Chondrocyte (in vitro differentiated cells): ENCODE measurements at regions not wholly inside any gene's neighbourhood (a gene's known extent, or its start where the extent isn't known, plus 50 kb on each side); places are given as distances from the start of the nearest gene placed in this dataset.
"Not testable (repeated sequence)": the region's sequence is repeated elsewhere in the genome, so short reads cannot be mapped to it uniquely, and the experiment has no call there.

Experiments
- DNase-seq: peaks from one replicate; pipeline ENCODE4 v3.0.0; 2021; ENCODE audit warnings: mixed read lengths, low spot score
- H3K27ac Mint-ChIP-seq: one replicate; pipeline ENCODE4 v1.8.0; 2021; ENCODE audit warnings: mild to moderate bottlenecking, moderate library complexity, mixed read lengths; ENCODE audit not compliant: unreplicated experiment
- H3K27me3 Mint-ChIP-seq: 2 replicates; pipeline ENCODE4 v1.8.0; 2021; ENCODE audit warnings: low read depth, mixed read lengths
- H3K36me3 Mint-ChIP-seq: 2 replicates; pipeline ENCODE4 v1.8.0; 2021; ENCODE audit warnings: low read depth, mixed read lengths
- H3K4me1 Mint-ChIP-seq: 2 replicates; pipeline ENCODE4 v1.8.0; 2021; ENCODE audit warnings: low read depth, mild to moderate bottlenecking, mixed read lengths
- H3K4me3 Mint-ChIP-seq: one replicate; pipeline ENCODE4 v1.8.0; 2021; ENCODE audit warnings: mild to moderate bottlenecking, moderate library complexity, mixed read lengths; ENCODE audit not compliant: unreplicated experiment
- H3K9me3 Mint-ChIP-seq: 2 replicates; pipeline ENCODE4 v1.8.0; 2021; ENCODE audit warnings: low read depth, mixed read lengths
- CTCF ChIP-seq: fragments of 200-600 bp; sonication (generic); IDR thresholded peaks from 2 replicates; pipeline ENCODE4 v1.5.0; 2021; ENCODE audit warnings: antibody characterized with exemption, mild to moderate bottlenecking, moderate library complexity

DNA sequence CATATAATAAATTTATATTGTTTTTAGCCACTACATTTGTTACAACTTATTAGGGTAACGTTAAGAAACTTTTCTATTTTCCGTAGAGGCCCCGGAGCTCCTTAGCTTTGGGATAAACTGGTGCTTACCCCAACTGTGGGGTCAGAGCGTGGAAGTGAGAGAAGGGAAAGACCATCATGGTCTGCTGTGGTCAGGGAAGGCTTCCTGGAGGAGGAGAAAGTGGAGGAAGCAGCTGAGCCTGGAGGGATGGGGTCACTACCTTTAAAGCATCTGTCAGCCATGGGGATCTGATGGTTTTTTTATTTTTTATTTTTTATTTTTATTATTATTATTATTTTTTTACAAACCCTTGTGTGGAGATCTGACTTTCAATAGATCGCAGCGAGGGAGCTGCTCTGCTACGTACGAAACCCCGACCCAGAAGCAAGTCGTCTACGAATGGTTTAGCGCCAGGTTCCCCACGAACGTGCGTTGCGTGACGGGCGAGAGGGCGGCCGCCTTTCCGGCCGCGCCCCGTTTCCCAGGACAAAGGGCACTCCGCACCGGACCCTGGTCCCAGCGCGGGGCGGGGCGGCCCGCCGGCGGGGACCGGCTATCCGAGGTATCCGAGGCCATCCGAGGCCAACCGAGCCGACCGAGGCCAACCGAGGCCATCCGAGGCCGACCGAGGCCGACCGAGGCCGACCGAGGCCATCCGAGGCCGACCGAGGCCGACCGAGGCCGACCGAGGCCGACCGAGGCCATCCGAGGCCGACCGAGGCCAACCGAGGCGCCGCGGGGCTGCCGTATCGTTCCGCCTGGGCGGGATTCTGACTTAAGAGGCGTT, 1101.2 kb upstream of the TMEM132C start:
- peak overlapping the region; percentile 61 for H3K4me3 Mint-ChIP-seq
- no peaks in the 10 kb centered on the region for H3K9me3 Mint-ChIP-seq
- no peak for TF ChIP-seq CTCF
- peak overlapping the region; percentile 38 for H3K27ac Mint-ChIP-seq
- H3K4me1 Mint-ChIP-seq, result peaks cover 12% of the 10 kb centered on the region
- peaks cover 10% of the 10 kb centered on the region for H3K27me3 Mint-ChIP-seq
- DNase-seq, result no peak
- no peaks in the 10 kb centered on the region for H3K36me3 Mint-ChIP-seq

DNA sequence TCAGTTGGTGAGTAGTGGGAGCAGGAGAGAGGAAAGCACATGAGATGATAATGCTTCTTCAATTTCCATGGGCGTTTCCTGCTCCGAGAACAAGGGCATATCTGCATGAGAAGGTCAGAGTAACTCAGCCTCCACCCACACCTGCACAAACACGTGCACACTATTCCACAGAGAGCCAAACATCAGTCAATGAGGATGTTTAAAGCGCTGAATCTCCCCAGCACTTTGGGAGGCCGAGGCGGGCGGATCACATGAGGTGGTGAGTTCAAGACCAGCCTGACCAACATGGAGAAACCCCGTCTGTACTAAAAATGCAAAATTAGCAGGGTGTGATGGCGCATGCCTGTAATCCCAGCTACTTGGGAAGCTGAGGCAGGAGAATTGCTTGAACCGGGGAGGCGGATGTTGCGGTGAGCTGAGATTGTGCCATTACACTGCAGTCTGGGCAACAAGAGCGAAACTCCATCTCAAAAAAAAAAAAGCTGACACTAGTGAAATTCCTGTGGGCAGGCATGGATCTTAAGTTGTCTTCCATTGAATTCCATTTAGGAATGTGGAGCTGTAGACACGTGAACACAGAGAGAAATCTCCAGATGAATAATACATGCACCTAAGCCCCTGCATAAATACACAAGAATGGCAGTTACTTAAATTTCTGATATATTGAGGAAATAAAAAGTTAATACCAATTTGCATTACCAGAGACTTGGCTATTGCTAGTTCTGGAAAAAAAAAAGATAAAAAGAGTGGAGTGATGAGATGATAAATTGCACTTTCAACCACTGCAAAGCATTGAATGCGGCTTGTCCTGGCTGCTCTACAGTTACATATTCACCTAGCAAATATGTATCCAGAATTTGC, 1097.4 kb upstream of the TMEM132C start:
- no peak for TF ChIP-seq CTCF
- DNase-seq, result no peak
- Mint-ChIP-seq H3K4me1 (no peaks in the 10 kb centered on the region), H3K36me3 (no peaks in the 10 kb centered on the region), H3K9me3 (peaks cover 3% of the 10 kb centered on the region), H3K27ac (no peak overlapping the region), H3K4me3 (no peak overlapping the region), H3K27me3 (peaks cover 10% of the 10 kb centered on the region)

- Mint-ChIP-seq H3K36me3 (no peaks in the 10 kb centered on the region), H3K4me1 (no peaks in the 10 kb centered on the region), H3K27ac (no peak overlapping the region), H3K4me3 (no peak overlapping the region), H3K27me3 (peaks cover 10% of the 10 kb centered on the region), H3K9me3 (peaks cover 4% of the 10 kb centered on the region)
- TF ChIP-seq CTCF, result no peak
- no peak for DNase-seq
Observed at GRCh38 chr12:127170226-127171180, 1096.5 kb upstream of the TMEM132C start.

DNA sequence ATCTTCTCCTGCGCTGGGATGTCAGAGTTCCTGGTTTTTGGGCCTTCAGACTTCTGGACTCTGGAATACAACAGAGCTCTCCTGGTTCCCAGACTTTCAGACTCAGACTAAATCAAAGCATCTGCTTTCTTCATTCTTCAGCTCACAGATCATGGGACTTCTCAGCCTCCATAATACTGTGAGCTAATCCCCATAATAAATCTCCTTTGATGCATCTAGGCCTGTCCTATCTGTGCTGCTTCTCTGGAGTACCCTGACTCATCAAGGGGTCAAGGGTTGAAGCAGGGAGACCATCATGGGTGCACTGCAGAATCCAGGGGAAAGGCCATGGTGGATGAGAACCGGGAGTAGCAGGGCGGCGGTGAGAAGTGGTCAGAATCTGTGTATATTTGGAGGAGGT, 1094.1 kb upstream of the TMEM132C start:
- H3K9me3 Mint-ChIP-seq, result peaks cover 14% of the 10 kb centered on the region

GRCh38 chr12:127173971-127174370, 1093.0 kb upstream of the TMEM132C start:
- not testable (repeated sequence) for H3K4me3 Mint-ChIP-seq, H3K4me1 Mint-ChIP-seq, H3K27ac Mint-ChIP-seq, H3K36me3 Mint-ChIP-seq, H3K27me3 Mint-ChIP-seq, DNase-seq
- peaks cover 14% of the 10 kb centered on the region for H3K9me3 Mint-ChIP-seq

More for the DNA sequence above, 1094.1 kb upstream of the TMEM132C start:
- Mint-ChIP-seq H3K27me3 (peaks cover 10% of the 10 kb centered on the region), H3K4me1 (no peaks in the 10 kb centered on the region), H3K36me3 (no peaks in the 10 kb centered on the region), H3K4me3 (no peak overlapping the region), H3K27ac (no peak overlapping the region)
- no peak for DNase-seq
- TF ChIP-seq CTCF, result no peak
